ENCODE measurements at regions not wholly inside any gene's neighbourhood (a gene's known extent, or its start where the extent isn't known, plus 50 kb on each side); places are given as distances from the start of the nearest gene placed in this dataset.

DNA sequence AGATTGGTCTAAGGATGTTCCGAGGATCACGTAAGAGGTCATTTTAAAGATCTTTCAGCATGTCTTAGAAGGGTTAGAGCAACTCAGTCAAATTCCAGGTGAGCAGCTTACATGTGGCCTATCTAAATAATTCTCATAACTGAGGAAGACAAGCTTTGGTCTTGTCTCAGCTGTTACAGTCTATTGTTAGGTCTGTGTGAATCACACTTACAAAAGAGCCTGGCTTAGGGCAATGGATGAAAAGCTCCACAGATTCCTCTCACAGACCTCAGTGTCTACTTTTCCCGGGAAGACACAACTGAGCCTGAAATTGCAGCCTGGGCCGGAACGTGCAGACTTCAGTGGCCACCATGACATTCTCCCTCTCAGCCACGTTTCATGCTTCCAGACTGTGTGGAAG, 173.1 kb downstream of the INHBA start (continued):
- TF ChIP-seq, protein P1, sequence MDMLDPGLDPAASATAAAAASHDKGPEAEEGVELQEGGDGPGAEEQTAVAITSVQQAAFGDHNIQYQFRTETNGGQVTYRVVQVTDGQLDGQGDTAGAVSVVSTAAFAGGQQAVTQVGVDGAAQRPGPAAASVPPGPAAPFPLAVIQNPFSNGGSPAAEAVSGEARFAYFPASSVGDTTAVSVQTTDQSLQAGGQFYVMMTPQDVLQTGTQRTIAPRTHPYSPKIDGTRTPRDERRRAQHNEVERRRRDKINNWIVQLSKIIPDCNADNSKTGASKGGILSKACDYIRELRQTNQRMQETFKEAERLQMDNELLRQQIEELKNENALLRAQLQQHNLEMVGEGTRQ (IDR thresholded peaks at IDR 0.05; ENCODE audit: borderline replicate concordance, low read depth, low read length) = no peak
- TF ChIP-seq CHD1 (IDR thresholded peaks at IDR 0.05; ENCODE audit: low read depth, low read length) = no peak
- no peak for TF ChIP-seq SIX5 (IDR thresholded peaks at IDR 0.05; ENCODE audit: low read depth, low read length, severe bottlenecking)
- no peak for TF ChIP-seq HCFC1 (IDR thresholded peaks at IDR 0.05; ENCODE audit: low read length)
- no peak for TF ChIP-seq IKZF2 (IDR thresholded peaks at IDR 0.05)
- TF ChIP-seq FOXM1 (IDR thresholded peaks at IDR 0.05; ENCODE audit: low read depth, low read length) = no peak
- no peak for TF ChIP-seq SRF (IDR thresholded peaks at IDR 0.05; ENCODE audit: low read depth in 2 of 2, low read length in 2 of 2)
- no peak for TF ChIP-seq EGR1 (IDR thresholded peaks at IDR 0.05; ENCODE audit: borderline replicate concordance in 1 of 2, low read depth in 2 of 2, low read length in 2 of 2)
- TF ChIP-seq PML (IDR thresholded peaks at IDR 0.05; ENCODE audit: low read length) = no peak

DNA sequence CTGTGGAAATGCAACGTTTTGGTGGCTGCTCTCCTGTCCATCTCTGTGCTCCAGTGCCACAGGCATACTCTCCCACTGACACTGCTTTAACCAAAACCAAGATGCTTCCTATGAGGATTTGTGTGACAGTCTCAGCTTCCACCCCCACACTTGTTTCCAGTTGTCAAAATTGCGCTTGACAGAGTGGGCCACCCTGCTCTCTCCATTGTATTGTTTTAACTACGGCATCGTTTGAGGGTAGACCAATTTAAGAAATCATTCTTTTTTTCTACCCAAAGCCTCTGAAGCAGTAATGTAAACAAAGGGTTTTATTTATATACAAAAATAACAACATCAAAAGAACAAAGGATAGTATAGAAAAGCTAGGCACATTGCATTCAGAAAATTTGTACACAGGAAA, 178.0 kb downstream of the INHBA start:
- H3K4me1 ChIP-seq (ENCODE audit: control insufficient read depth, insufficient read depth, low read length) = no peaks in the 10 kb centered on the region
- no peak overlapping the region for H2AFZ ChIP-seq (ENCODE audit: control insufficient read depth, low read depth, low read length)
- no peaks in the 10 kb centered on the region for H3K79me2 ChIP-seq (ENCODE audit: control insufficient read depth, insufficient read depth, low read length)
- SMC1A ChIA-PET (ENCODE audit: uncharacterized antibody, unreplicated experiment) = no interaction called here
- H3K36me3 ChIP-seq (ENCODE audit: control insufficient read depth in 2 of 2, insufficient read depth in 2 of 2, low read length in 1 of 2) = no peaks in the 10 kb centered on the region
- no peak overlapping the region for H3K4me3 ChIP-seq
- ATAC-seq (no peak), FAIRE-seq (no peak), DNase-seq (ENCODE audit: low read depth, low spot score) (no peak)
- no peaks in the 10 kb centered on the region for H3K9me3 ChIP-seq (replicated peaks; ENCODE audit: control insufficient read depth, insufficient read depth, low read length)
- no peak overlapping the region for H3K4me2 ChIP-seq (ENCODE audit: control insufficient read depth, insufficient read depth)
- no peaks in the 10 kb centered on the region for H4K20me1 ChIP-seq (ENCODE audit: control insufficient read depth, insufficient read depth)
- no peak for TF ChIP-seq CEBPB (IDR thresholded peaks at IDR 0.05; ENCODE audit: borderline replicate concordance in 1 of 2, low read depth in 2 of 2, low read length in 2 of 2)
- TF ChIP-seq PAX5 (IDR thresholded peaks at IDR 0.05; ENCODE audit: borderline replicate concordance, low read depth, low read length) = no peak
- TF ChIP-seq, protein P2, sequence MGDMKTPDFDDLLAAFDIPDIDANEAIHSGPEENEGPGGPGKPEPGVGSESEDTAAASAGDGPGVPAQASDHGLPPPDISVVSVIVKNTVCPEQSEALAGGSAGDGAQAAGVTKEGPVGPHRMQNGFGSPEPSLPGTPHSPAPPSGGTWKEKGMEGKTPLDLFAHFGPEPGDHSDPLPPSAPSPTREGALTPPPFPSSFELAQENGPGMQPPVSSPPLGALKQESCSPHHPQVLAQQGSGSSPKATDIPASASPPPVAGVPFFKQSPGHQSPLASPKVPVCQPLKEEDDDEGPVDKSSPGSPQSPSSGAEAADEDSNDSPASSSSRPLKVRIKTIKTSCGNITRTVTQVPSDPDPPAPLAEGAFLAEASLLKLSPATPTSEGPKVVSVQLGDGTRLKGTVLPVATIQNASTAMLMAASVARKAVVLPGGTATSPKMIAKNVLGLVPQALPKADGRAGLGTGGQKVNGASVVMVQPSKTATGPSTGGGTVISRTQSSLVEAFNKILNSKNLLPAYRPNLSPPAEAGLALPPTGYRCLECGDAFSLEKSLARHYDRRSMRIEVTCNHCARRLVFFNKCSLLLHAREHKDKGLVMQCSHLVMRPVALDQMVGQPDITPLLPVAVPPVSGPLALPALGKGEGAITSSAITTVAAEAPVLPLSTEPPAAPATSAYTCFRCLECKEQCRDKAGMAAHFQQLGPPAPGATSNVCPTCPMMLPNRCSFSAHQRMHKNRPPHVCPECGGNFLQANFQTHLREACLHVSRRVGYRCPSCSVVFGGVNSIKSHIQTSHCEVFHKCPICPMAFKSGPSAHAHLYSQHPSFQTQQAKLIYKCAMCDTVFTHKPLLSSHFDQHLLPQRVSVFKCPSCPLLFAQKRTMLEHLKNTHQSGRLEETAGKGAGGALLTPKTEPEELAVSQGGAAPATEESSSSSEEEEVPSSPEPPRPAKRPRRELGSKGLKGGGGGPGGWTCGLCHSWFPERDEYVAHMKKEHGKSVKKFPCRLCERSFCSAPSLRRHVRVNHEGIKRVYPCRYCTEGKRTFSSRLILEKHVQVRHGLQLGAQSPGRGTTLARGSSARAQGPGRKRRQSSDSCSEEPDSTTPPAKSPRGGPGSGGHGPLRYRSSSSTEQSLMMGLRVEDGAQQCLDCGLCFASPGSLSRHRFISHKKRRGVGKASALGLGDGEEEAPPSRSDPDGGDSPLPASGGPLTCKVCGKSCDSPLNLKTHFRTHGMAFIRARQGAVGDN (IDR thresholded peaks at IDR 0.05) = no peak
- TF ChIP-seq, protein P3, sequence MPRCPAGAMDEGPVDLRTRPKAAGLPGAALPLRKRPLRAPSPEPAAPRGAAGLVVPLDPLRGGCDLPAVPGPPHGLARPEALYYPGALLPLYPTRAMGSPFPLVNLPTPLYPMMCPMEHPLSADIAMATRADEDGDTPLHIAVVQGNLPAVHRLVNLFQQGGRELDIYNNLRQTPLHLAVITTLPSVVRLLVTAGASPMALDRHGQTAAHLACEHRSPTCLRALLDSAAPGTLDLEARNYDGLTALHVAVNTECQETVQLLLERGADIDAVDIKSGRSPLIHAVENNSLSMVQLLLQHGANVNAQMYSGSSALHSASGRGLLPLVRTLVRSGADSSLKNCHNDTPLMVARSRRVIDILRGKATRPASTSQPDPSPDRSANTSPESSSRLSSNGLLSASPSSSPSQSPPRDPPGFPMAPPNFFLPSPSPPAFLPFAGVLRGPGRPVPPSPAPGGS (IDR thresholded peaks at IDR 0.05; ENCODE audit: borderline replicate concordance, insufficient read depth, low read depth, low read length, poor library complexity, severe bottlenecking) = no peak
- no peaks in the 10 kb centered on the region for H3K27me3 ChIP-seq (replicated peaks in 1 of 2; ENCODE audit: control insufficient read depth in 2 of 2, insufficient read depth in 2 of 2, low read length in 1 of 2)
- intact Hi-C loops (cut with micrococcal nuclease; ENCODE audit: unreplicated experiment) = no loop called here
- no peak overlapping the region for H3K9ac ChIP-seq (ENCODE audit: control insufficient read depth, insufficient read depth, low read length)
- 14% methylated on average over 4 of the region's 4 CpGs for WGBS (ENCODE audit: insufficient coverage, insufficient replicate concordance, low lambda C conversion rate, missing lambda C conversion rate)
- BruUV-seq (replicated peaks) = no TSS peak
- RAD21 ChIA-PET (ENCODE audit: unreplicated experiment) = no interaction called here
- in situ Hi-C loops (cut with MboI) = no loop called here
- CTCF ChIA-PET = interaction anchor here (0.7 kb wide), 1 partner anchor 319 kb away, joined by 5 read pairs; no protein-coding TSS in a partner anchor
- POLR2A ChIA-PET = no interaction called here
- H3K27ac ChIP-seq (ENCODE audit: control insufficient read depth, insufficient read depth) = no peak overlapping the region

Measured in GM12878 (cell line).